ENCODE measurements at regions not wholly inside any gene's neighbourhood (a gene's known extent, or its start where the extent isn't known, plus 50 kb on each side); places are given as distances from the start of the nearest gene placed in this dataset.

DNA sequence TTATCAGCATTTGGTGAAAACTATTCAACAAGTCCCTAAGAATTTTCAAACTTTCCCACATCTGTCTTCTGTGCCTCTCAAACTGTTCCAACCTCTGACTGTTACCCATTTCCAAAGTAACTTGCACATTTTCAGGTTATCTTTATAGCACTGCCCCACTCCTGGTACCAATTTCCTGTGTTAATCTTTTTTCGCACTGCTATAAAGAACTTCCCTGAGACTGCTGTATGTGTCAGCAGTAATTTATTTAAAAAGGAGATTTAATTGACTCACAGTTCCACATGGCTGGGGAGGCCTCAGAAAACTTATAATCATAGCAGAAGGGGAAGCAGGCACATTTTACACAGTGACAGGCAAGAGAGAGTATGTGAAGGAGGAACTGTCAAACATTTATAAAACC is 310.9 kb upstream of the SLITRK3 start:
- H3K27me3 Mint-ChIP-seq (ENCODE audit: insufficient read depth): peaks cover 32% of the 10 kb centered on the region
- peaks cover 13% of the 10 kb centered on the region for H3K36me3 Mint-ChIP-seq (ENCODE audit: low read depth)
- Histone ChIP-seq H3K4me1 (ENCODE audit: control insufficient read depth, insufficient read depth, low read length) (peaks cover 4% of the 10 kb centered on the region), H3K9ac (ENCODE audit: extremely low read depth, low read length, poor library complexity, severe bottlenecking) (no peak overlapping the region), H3K27ac (ENCODE audit: low read depth, low read length) (no peak overlapping the region), H3K27me3 (ENCODE audit: control insufficient read depth, insufficient read depth, low read length, poor library complexity, severe bottlenecking) (peaks cover 29% of the 10 kb centered on the region), H3K4me3 (ENCODE audit: low read length) (no peak overlapping the region), H3K36me3 (ENCODE audit: control insufficient read depth, insufficient read depth, low read length) (no peaks in the 10 kb centered on the region), H3K9me3 (ENCODE audit: control insufficient read depth, low read length) (peaks cover 28% of the 10 kb centered on the region)
- no peak overlapping the region for H3K4me3 Mint-ChIP-seq
- TF ChIP-seq, protein P1, sequence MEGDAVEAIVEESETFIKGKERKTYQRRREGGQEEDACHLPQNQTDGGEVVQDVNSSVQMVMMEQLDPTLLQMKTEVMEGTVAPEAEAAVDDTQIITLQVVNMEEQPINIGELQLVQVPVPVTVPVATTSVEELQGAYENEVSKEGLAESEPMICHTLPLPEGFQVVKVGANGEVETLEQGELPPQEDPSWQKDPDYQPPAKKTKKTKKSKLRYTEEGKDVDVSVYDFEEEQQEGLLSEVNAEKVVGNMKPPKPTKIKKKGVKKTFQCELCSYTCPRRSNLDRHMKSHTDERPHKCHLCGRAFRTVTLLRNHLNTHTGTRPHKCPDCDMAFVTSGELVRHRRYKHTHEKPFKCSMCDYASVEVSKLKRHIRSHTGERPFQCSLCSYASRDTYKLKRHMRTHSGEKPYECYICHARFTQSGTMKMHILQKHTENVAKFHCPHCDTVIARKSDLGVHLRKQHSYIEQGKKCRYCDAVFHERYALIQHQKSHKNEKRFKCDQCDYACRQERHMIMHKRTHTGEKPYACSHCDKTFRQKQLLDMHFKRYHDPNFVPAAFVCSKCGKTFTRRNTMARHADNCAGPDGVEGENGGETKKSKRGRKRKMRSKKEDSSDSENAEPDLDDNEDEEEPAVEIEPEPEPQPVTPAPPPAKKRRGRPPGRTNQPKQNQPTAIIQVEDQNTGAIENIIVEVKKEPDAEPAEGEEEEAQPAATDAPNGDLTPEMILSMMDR (conservative IDR thresholded peaks at IDR 0.05): no peak
- DNase-seq: no peak
- peaks cover 25% of the 10 kb centered on the region for H3K9me3 Mint-ChIP-seq
- peaks cover 12% of the 10 kb centered on the region for H3K4me1 Mint-ChIP-seq
- no peak overlapping the region for H3K27ac Mint-ChIP-seq
- WGBS, 2 experiments (ENCODE audit: insufficient coverage in 1 of 2, insufficient read length in 1 of 2): 100% methylated on average over 1 of the region's 1 CpG

DNA sequence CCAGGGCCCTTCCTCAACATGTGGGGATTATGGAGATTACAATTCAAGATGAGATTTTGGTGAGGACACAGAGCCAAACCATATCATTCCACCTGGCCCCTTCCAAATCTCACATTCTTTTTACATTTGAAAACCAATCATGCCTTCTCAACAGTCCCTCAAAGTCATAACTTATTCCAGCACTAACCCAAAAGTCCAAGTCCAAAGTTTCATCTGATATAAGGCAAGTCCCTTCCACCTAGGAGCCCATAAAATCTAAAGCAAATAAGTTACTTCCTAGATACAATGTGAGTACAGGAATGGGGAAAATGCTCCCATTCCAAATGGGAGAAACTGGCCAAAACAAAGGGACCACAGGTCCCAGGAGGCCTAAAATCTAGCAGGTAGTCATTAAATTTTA is 309.5 kb upstream of the SLITRK3 start:
- H3K4me3 Mint-ChIP-seq: no peak overlapping the region
- Histone ChIP-seq H3K9me3 (ENCODE audit: control insufficient read depth, low read length) (peaks cover 28% of the 10 kb centered on the region), H3K4me1 (ENCODE audit: control insufficient read depth, insufficient read depth, low read length) (peaks cover 4% of the 10 kb centered on the region), H3K27ac (ENCODE audit: low read depth, low read length) (no peak overlapping the region), H3K4me3 (ENCODE audit: low read length) (no peak overlapping the region), H3K27me3 (ENCODE audit: control insufficient read depth, insufficient read depth, low read length, poor library complexity, severe bottlenecking) (peaks cover 15% of the 10 kb centered on the region), H3K9ac (ENCODE audit: extremely low read depth, low read length, poor library complexity, severe bottlenecking) (no peak overlapping the region), H3K36me3 (ENCODE audit: control insufficient read depth, insufficient read depth, low read length) (no peaks in the 10 kb centered on the region)
- H3K36me3 Mint-ChIP-seq (ENCODE audit: low read depth): peaks cover 13% of the 10 kb centered on the region
- DNase-seq: no peak
- peaks cover 13% of the 10 kb centered on the region for H3K4me1 Mint-ChIP-seq
- H3K27me3 Mint-ChIP-seq (ENCODE audit: insufficient read depth): peaks cover 19% of the 10 kb centered on the region
- TF ChIP-seq, protein P1 (conservative IDR thresholded peaks at IDR 0.05): no peak
- no peak overlapping the region for H3K27ac Mint-ChIP-seq
- H3K9me3 Mint-ChIP-seq: peaks cover 25% of the 10 kb centered on the region

DNA sequence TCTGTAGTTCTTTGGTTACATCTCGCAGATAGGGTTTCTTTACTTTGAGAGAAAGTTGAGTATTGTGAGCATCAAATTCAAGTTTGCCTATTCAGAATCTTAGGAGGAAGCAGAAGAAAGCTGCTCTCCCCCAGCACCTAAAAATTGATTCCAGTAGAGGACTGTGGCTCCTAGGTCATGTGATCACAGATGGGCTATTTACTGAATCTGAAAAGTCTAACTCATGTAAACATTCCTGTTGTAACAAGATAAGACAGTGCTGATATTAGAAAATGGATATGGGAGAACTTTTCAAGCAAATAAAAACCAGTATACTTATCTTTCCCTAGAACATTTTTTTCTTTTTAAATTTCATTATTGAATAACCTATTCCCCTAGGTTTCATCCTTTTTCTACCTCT is 308.4 kb upstream of the SLITRK3 start:
- TF ChIP-seq, protein P1 (conservative IDR thresholded peaks at IDR 0.05): no peak
- Histone ChIP-seq H3K9ac (ENCODE audit: extremely low read depth, low read length, poor library complexity, severe bottlenecking) (no peak overlapping the region), H3K9me3 (ENCODE audit: control insufficient read depth, low read length) (peaks cover 28% of the 10 kb centered on the region), H3K27me3 (ENCODE audit: control insufficient read depth, insufficient read depth, low read length, poor library complexity, severe bottlenecking) (peaks cover 11% of the 10 kb centered on the region), H3K4me1 (ENCODE audit: control insufficient read depth, insufficient read depth, low read length) (peaks cover 4% of the 10 kb centered on the region), H3K36me3 (ENCODE audit: control insufficient read depth, insufficient read depth, low read length) (no peaks in the 10 kb centered on the region), H3K4me3 (ENCODE audit: low read length) (no peak overlapping the region), H3K27ac (ENCODE audit: low read depth, low read length) (no peak overlapping the region)
- Mint-ChIP-seq H3K27me3 (ENCODE audit: insufficient read depth) (peaks cover 20% of the 10 kb centered on the region), H3K9me3 (peaks cover 25% of the 10 kb centered on the region), H3K27ac (no peak overlapping the region), H3K4me1 (peaks cover 13% of the 10 kb centered on the region), H3K4me3 (no peak overlapping the region), H3K36me3 (ENCODE audit: low read depth) (peaks cover 13% of the 10 kb centered on the region)
- WGBS, 2 experiments (ENCODE audit: insufficient coverage in 1 of 2, insufficient read length in 1 of 2): 100% methylated on average over 1 of the region's 1 CpG; no CpG with 5 or more reads in 1 of the 2 experiments
- DNase-seq: no peak
